ENCODE measurements at regions not wholly inside any gene's neighbourhood (a gene's known extent, or its start where the extent isn't known, plus 50 kb on each side); places are given as distances from the start of the nearest gene placed in this dataset.

- TF ChIP-seq CTCF (IDR thresholded peaks at IDR 0.05) (no peak), POLR2AphosphoS5 (IDR thresholded peaks at IDR 0.05) (no peak)
Observed at GRCh38 chr4:28388471-28388870, 1527.8 kb downstream of the STIM2 start.
